HG02763 (cell line): ENCODE measurements at regions not wholly inside any gene's neighbourhood (a gene's known extent, or its start where the extent isn't known, plus 50 kb on each side); places are given as distances from the start of the nearest gene placed in this dataset.
"Not testable (repeated sequence)": the region's sequence is repeated elsewhere in the genome, so short reads cannot be mapped to it uniquely, and the experiment has no call there.

ENCODE experiments used
- ATAC-seq: cut with Tn5 transposase; IDR thresholded peaks from one replicate; pipeline ENCODE4 v1.9.1; 2021; ENCODE audit warnings: mild to moderate bottlenecking, moderate library complexity; ENCODE audit not compliant: unreplicated experiment

GRCh38 chr5:20890936-20891335 is 902.9 kb upstream of the CDH18 start:
- not testable (repeated sequence) for ATAC-seq

- ATAC-seq = not testable (repeated sequence)
Measured at GRCh38 chr5:20875726-20876125, 887.7 kb upstream of the CDH18 start.

GRCh38 chr5:20865892-20866291 is 877.9 kb upstream of the CDH18 start:
- not testable (repeated sequence) for ATAC-seq

GRCh38 chr5:20833081-20833627 is 845.2 kb upstream of the CDH18 start:
- ATAC-seq = no peak

- no peak for ATAC-seq
Measured at GRCh38 chr5:20832204-20833080, 844.4 kb upstream of the CDH18 start.

GRCh38 chr5:20825951-20826350 is 838.0 kb upstream of the CDH18 start:
- not testable (repeated sequence) for ATAC-seq

GRCh38 chr5:20797216-20797615 is 809.2 kb upstream of the CDH18 start:
- not testable (repeated sequence) for ATAC-seq

- ATAC-seq = not testable (repeated sequence)
Measured at GRCh38 chr5:20784755-20785154, 796.8 kb upstream of the CDH18 start.

GRCh38 chr5:20783484-20783883 is 795.5 kb upstream of the CDH18 start:
- not testable (repeated sequence) for ATAC-seq

- ATAC-seq = not testable (repeated sequence)
Measured at GRCh38 chr5:20771338-20771737, 783.3 kb upstream of the CDH18 start.

GRCh38 chr5:20765074-20765473 is 777.1 kb upstream of the CDH18 start:
- not testable (repeated sequence) for ATAC-seq

- not testable (repeated sequence) for ATAC-seq
Measured at GRCh38 chr5:20759459-20759858, 771.5 kb upstream of the CDH18 start.

- not testable (repeated sequence) for ATAC-seq
Measured at GRCh38 chr5:20752179-20752578, 764.2 kb upstream of the CDH18 start.

GRCh38 chr5:20735715-20736114 is 747.7 kb upstream of the CDH18 start:
- ATAC-seq = peak; percentile 70

- not testable (repeated sequence) for ATAC-seq
Measured at GRCh38 chr5:20732223-20732622, 744.2 kb upstream of the CDH18 start.

GRCh38 chr5:20721286-20721685 is 733.3 kb upstream of the CDH18 start:
- not testable (repeated sequence) for ATAC-seq

GRCh38 chr5:20711520-20712155 is 723.6 kb upstream of the CDH18 start:
- ATAC-seq = not testable (repeated sequence)

- not testable (repeated sequence) for ATAC-seq
Measured at GRCh38 chr5:20707634-20708033, 719.6 kb upstream of the CDH18 start.

GRCh38 chr5:20694121-20694520 is 706.1 kb upstream of the CDH18 start:
- no peak for ATAC-seq

- no peak for ATAC-seq
Measured at GRCh38 chr5:20692913-20693312, 704.9 kb upstream of the CDH18 start.

GRCh38 chr5:20683241-20683940 is 695.4 kb upstream of the CDH18 start:
- ATAC-seq = no peak
